ENCODE measurements at regions not wholly inside any gene's neighbourhood (a gene's known extent, or its start where the extent isn't known, plus 50 kb on each side); places are given as distances from the start of the nearest gene placed in this dataset.
"Not testable (repeated sequence)": the region's sequence is repeated elsewhere in the genome, so short reads cannot be mapped to it uniquely, and the experiment has no call there.

DNA sequence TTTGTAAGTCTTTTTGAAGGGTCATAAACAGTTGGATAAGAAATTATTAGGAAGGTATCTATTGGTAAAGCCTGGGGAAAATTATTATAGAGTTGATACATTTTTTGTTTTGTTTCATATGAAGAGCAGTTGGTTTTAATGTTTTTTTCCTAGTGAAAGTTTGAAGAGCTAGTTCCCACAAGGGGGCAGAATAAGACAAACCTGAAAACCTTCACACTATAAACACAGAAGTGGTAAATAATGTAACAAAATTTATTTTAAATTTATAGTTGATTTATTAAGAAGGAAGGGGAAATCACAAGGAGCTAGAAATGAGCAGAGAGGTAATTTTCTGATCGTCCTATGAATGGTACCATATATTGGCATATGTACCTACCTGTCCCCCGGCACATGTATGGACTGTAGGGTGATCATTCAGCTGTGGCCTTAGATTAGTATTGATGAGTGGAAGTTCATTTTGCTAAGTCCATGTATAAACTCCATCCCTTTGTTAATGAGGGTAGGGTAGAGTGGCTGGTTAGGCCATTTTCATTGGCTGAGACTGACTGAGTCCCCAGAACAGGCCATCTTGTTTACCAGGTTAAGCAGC is 116.3 kb downstream of the TANC2 start:
- DNase-seq = peak; percentile 57

DNA sequence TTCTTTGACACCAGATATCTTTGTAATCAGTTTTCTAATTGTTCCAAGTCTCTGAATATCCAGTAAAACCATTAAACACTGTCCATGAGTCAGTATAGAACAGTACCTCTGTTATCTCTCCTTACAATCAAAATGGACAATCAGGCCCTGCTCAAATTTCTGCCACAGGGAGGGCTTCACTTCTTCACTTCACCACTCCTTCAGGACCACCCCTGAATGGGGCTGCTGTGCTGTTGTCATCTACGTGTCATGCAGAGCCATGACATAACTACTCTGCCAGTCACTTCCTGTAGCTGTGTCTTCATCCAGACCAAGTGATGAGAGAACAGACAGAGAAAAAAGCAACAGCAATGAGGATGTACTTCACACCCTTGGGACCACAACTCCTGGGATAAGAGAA is 116.9 kb downstream of the TANC2 start:
- no peak for DNase-seq

DNA sequence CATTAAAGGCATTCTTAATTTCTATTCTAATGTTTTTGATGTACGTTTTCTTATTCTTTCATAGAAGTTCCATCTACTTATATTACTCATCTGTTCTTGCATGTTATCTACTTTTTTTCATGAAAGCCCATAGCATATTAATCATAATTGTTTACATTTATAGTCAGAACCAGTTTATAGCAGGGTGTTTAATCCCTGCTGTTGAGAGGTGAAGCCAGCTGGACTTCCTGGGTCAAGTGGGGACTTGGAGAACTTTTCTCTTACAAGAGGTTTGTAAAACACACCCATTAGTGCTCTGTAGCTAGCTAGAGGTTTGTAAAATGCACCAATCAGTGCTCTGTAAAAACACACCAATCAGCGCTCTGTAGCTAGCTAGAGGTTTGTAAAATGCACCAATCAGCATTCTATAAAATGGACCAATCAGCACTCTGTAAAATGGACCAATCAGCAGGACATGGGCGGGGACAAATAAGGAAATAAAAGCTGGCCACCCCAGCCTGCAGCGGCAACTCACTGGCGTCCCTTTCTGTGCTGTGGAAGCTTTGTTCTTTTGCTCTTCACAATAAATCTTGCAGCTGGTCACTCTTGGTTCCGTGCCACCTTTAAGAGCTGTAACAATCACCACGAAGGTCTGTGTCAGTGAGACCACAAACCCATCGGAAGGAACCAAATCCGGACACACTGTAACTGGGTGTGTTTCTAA is 120.6 kb downstream of the TANC2 start:
- no peak for DNase-seq

DNA sequence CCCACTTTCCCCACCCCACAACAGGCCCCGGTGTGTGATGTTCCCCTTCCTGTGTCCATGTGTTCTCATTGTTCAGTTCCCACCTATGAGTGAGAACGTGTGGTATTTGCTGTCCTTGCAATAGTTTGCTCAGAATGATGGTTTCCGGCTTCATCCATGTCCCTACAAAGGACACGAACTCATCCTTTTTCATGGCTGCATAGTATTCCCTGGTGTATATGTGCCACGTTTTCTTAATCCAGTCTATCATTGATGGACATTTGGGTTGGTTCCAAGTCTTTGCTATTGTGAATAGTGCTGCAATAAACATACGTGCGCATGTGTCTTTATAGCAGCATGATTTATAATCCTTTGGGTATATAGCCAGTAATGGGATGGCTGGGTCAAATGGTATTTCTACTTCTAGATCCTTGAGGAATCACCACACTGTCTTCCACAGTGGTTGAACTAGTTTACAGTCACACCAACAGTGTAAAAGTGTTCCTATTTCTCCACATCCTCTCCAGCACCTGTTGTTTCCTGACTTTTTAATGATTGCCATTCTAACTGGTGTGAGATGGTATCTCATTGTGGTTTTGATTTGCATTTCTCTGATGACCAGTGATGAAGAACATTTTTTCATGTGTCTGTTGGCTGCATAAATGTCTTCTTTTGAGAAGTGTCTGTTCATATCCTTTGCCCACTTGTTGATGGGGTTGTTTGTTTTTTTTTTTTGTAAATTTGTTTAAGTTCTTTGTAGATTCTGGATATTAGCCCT is 124.5 kb downstream of the TANC2 start:
- not testable (repeated sequence) for DNase-seq

DNA sequence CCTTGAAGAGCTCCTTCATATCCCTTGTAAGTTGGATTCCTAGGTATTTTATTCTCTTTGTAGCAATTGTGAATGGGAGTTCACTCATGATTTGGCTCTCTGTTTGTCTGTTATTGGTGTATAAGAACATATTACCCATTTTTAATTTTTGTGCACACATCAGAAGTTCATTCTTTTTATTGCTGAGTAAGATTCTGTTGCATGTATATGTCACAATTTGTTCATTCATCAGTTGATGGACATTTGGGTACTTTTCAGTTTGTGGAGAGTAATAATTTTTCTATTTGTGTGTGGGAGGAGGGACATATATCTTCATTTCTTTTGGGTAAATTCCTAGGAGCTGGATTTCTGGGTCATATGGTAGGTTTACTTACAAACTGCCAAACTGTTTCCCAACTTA is 125.9 kb downstream of the TANC2 start:
- not testable (repeated sequence) for DNase-seq

DNA sequence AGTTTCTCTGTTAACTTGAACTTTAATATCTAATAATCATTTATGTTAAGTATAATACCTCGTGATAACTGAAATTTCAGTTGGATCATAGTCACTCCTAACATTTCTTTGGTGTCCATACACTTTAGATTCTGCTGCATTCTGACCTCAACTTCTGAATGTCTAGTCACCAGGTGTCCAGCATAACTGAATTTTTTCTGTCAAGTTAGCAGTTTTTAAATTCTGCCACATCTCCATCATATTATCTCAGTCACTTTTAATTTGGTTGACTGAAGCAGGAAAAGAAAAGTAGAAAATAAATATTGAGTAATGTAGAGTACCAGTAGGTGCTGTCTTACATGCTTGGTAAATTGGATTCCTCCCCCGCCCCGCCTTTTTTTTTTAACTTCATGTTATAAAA is 128.6 kb downstream of the TANC2 start:
- DNase-seq = no peak

DNA sequence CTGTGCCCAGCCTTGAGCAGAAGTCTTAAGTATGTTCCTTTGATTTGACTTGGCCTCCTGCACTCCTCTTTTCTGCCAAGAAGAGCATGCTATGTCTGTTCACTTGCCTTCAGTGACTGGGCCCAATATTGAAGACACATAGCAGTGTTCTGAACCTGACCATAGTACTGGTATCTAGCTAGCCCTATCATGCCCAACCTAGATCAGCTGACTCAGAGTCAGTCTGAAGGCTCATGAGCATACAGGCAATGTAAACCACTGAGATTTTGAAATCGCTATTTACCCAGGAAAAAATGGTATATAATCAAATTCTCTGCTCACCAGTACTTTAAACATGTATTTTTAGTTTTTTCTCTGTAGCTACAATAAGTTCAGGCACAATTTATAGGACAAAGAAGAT is 129.4 kb downstream of the TANC2 start:
- no peak for DNase-seq

DNA sequence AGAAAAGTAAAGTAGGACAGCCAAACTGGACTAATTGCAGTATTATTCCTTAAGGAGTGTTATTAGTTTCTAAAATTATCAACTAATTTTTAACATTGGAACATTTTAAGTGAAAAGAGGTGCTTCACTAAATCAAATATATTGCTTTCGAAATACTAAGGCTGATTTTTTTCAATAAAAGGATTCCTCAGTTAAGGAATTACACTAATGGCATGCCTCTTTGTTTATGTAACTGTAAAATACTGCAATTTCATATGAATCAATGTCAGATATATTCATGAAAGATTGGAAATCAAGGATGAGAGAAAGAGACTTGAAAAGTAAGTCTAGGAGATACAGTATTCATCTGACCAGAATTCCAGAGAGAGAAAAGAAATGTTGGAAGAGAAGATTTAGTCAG is 129.8 kb downstream of the TANC2 start:
- DNase-seq = no peak

DNA sequence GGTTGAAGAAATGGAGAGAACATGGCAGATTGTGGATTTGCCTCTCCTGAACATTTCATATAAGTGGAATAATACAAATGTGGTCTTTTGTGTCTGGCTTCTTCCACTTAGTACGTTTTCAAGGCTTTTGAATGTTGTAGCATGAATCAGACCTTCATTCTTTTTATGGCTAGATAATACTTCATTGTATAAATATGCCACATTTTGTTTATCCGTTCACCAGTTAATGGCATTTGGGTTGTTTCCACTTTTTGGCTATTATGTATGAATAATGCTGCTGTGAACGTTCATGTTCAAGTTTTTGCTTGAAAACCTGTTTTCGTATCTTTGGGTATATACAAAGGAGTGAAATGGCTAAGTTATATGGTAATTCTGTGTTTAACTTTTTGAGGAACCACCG is 130.4 kb downstream of the TANC2 start:
- no peak for DNase-seq

DNA sequence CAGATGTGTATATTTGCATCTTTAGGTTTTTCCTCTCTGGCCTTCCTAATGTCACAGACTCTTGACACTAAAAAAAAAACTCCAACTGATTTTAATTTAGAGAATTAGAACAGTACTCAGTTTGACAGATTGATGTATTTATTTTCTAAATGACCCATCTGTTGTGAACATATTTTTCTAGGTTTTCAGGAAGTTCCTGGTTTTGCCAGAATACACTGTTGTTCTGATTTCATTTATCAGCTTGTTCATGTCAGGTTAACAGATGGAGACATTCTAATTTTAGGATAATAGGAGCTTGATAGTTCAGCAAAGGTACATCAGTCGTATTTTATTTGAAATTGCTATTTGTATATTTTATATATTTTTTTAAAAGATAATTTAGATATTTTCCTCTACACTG is 133.4 kb downstream of the TANC2 start:
- DNase-seq = no peak

DNA sequence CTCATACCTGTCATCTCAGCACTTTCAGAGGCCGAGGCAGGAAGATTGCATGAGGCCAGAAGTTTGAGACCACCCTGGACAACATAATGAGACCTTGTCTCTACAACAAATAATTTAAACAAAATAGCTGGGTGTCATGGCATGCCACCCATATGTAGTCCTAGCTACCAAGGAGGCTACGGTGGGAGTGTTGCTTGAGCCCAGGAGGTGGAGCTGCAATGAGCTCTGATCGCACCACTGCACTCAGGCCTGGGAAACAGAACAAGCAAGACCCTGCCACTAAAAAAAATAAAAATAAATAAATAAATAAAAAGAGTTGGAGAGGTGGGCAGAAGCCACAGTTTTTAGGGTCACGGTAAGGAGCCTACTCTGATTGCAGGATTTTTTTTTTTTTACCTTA is 136.0 kb downstream of the TANC2 start:
- DNase-seq = no peak

DNA sequence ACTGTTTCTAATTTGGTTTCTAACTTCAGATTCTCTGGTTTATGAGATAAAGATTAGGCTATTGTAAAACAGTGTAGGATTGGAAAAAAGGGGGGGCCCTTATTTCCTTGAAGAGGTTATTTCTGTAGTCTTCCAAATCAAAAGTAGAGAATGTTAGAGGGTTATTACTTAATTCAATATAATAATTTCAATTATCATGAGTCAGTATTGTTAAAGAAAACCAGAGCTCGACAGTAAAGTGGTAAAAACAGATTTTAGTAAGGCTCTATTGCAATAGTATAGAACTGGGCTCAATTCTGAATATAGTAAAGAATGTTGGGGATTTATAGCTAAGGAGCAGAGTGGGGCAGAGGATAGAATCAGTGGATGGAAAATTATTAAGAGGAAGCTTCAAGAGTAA is 140.0 kb downstream of the TANC2 start:
- DNase-seq = no peak

DNA sequence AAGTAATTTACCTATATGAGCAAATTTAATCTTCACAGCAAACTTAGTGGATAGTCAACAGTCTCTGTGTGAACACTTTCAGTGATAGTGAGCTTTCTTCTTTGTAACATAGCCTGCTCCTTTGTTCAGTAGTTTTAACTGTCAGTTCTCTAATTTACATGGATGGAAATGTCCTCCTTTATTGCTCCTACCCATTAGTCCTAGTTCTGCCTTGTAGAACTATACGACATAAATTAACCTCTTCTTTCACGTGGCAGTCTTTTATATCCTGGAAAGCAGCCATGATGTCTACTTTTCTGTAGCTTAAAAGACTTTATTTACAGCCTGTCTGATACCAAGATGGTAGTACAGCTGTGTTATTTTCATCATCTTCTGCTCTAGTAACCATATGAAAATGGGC is 143.6 kb downstream of the TANC2 start:
- no peak for DNase-seq

DNA sequence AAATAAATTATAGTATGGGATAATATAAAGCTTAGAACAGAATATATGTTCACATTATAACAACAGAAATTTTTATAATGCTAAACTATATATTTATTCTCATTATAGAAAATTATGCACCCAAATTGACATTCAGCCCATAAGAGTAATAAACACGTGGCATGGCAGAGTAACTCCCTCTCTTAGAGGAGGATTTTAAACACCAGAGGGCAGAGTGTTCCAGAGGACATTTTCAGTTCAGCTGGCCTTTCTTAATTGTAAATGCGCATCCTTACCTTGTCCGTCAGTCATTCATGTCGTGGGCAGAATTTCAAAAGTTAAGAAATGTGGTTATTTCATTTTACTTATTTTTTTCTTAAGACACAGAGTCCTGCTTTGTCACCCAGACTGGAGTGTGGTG is 147.1 kb downstream of the TANC2 start:
- DNase-seq = peak; percentile 33

DNA sequence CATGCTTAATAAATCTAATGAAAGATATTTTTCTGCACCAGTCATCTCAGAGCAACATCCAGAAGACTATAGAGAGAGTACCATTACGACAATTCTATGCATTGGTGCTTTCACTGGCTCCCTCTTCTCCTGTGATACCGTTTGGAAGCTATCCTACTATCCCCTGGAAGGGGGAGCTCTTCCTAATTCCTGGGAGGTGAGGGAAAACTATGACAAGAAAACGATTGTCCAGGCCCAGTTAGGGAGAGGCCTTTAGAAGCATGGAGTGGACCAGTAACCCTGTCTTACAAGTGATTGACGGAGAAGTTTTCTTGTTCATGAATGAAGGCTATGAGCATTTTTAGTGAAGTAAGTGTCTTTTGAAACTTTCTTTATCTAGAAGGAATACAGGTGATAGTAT is 150.2 kb downstream of the TANC2 start:
- no peak for DNase-seq

DNA sequence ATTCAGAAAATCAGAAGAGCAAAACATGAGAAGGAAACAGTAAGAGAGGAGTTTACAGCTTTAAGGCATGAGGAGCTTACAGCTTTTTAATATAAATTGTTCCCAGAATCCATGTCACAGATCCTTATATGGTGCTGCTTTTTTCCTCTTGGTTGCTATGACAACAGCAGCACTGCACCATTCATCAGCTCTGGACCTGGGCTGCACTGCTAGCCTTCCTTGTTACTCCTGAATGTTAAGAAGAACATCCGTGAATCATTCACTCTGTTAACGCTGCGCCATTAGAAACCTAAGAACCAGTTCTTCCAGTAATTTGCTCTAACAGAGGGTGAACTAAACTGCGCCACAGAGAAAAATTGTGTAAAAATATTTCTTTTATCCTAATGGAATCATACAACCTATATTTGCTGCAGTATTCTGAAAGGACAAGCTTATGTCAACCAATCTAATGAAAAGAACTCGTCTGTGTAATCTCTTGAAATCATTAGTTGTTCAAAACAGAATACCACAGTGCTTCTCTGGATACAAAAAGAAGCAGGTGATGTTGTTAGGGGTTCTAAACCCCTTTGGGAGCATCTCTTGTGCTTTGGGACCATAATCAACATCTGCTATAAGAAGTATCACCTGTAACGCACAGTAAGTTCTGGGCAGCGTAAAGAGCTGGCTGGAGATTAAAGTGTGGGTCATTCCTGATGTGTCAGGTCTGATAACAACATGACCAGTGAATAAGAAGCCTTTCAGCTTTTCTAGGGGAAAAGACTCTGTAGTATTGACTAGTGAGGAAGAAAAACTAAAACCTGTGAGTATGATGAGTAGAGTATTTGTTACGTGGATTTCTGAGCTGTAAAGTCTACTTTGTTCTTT is 151.2 kb downstream of the TANC2 start:
- peak; percentile 8 for DNase-seq

DNA sequence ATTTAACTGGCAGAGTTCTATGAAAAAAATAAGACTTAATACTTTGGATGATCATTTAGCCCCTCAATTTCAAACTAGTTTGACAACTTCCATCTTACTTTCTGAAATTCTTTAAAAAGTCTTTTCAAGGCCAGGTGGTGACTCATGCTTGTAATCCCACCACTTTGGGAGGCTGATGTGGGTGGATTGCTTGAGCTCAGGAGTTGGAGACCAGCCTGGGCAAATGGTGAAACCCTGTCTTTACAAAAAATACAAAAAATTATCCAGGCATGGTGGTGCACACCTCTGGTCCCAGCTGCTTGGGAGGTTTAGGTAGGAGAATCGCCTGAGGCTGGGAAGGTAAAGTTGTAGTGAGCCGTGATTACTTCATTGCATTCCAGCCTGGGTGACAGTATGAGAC is 154.4 kb downstream of the TANC2 start:
- DNase-seq = no peak

DNA sequence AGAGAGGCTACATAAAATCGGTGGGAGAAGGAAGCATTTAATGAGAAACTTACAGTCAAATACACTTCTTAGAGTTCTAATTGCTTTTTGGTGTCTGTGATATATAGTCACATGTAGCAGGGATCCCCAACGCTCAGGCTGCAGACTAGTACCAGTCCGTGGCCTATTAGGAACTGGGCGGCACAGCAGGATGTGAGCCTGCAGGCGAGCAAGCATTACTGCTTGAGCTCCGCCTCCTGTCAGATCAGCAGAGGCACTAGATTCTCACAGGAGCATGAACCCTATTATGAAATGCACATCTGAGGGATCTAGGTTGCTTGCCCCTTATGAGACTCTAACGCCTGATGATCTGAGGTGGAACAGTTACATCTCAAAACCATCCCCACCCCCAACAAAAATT is 158.5 kb downstream of the TANC2 start:
- no peak for DNase-seq

DNA sequence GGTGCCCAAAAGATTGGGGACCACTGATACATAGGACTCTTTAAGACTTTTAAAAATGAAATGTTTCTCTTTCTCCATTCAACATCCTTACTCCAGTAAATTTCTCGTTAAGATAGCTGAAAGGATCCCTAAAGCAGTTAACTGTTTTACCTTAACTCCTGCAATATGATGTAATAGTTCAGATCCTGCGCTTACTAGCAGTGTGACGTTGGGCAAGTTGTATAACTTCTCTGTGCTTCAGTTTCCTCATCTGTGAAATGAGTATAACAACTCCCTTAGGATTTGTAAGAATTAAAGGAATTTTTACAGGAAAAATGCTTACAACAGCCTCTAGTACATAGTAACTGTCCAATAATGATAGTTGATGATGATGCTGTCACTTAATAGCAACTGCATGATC is 158.9 kb downstream of the TANC2 start:
- DNase-seq = no peak

DNA sequence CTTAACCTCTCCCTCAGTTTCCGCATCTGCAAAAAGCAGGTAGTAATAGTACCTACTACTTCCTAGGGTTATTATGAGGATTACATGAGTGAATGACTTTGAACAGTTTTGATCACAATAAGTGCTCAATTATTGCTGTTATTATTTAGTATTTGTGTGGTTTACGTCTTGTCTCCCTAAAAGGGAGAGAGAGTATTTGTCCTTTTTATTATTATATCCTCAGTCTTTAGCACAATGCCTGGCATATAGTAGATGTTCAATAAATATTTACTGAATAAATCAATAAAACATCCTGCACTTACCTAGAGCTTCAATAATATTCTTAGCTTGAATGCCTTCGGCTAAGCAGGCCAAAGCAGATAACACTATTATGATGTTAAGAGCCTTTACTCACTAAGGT is 160.0 kb downstream of the TANC2 start:
- DNase-seq = no peak

DNA sequence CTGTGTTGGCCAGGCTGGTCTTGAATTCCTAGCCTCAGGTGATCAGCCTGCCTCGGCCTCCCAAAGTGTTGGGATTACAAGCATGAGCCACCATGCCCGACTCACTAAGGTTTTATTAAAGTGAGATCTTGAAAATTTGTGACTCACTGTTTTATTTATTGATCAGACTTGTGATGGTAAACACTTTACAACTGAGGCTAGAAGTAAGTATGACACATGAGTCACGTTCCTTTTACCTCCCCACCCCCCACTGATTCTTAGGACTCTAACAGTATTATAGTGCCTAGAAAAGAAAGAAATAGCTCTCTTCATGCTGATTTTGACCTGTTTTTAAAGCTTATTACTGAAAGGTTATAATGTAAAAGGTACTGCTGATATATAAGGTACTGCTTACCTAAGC is 160.6 kb downstream of the TANC2 start:
- DNase-seq = no peak

DNA sequence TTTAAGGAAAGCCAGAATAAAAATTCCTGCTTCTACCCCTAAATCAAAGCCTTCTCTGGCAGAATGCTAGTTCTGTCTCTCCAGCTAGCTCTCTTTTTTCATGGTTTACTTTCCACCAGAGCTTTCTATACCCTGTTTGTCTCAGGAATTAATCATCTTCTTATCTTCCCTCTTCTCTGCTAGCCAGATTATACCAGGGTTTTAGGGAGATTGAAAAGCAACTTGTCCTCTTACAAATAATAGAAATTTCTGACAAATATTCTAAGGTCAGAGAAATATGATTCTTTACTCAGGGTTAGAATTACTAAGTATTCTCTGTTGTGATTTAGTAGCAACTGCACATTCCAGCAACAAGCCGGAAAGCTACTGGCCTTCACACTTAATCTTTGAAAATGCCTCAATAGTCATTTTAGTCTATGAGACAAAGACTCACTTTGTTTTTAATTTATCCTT is 166.4 kb downstream of the TANC2 start:
- no peak for DNase-seq

DNA sequence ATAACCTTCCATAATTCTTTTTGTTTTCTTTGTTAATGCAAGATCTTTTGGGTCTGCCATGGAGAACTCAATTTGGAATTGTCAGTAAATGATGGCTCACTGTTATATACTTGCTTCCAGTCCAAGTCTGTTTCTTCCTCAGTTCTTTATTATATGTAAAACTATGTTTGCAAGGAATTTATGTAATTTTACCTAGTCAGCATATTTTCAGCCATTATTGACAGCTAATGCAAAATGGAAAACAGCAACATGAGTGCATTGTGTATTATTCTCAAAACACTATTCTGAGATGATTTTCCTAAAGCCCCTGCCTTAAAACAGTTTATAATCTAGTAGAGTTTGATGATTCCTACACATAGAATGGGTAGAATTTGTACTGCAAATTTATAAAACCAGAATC is 167.5 kb downstream of the TANC2 start:
- DNase-seq = no peak
